HCT116 (cell line): ENCODE measurements at regions not wholly inside any gene's neighbourhood (a gene's known extent, or its start where the extent isn't known, plus 50 kb on each side); places are given as distances from the start of the nearest gene placed in this dataset.

Experiments used
- ATAC-seq: fragments of 200-7000 bp; cut with Tn5 transposase; 2 replicates; pipeline ENCODE4 v1.9.1; 2020; ENCODE audit warnings: mild to moderate bottlenecking, moderate library complexity
- BruUV-seq: library from RNA; stranded (reverse); fragments of 400-500 nt; replicated peaks from 2 replicates; lab custom pipeline; 2021; lab: Mats Ljungman, UMichigan
- CTCF ChIA-PET: fragments of 300-600 bp; sonication (Branson Sonifier 250); formaldehyde crosslinking; loops from one replicate; lab custom pipeline; 2021; ENCODE audit warnings: antibody characterized with exemption; lab: Charles Lee
- POLR2A ChIA-PET: fragments of 300-600, 350-600 bp; sonication (Branson Sonifier 250); formaldehyde crosslinking; loops from one replicate; lab custom pipeline; 2021; ENCODE audit warnings: antibody characterized with exemption; lab: Charles Lee
- RAD21 ChIA-PET, 2 experiments: fragments of 300-600 bp; sonication (Branson Sonifier 250); formaldehyde crosslinking; loops; one replicate each; lab custom pipeline; 2023; ENCODE audit warnings: low total read pairs in 2 of 2; ENCODE audit not compliant: uncharacterized antibody in 2 of 2, unreplicated experiment in 2 of 2, low non-redundant PET in 1 of 2; lab: Charles Lee
- DNase-seq: peaks from one replicate; pipeline ENCODE4 v3.0.0-alpha.2; 2010; ENCODE audit warnings: low read depth, low spot score
- H2AFZ ChIP-seq: fragments of 200-600 bp; shearing (Covaris generic), sonication (generic); 2 replicates; pipeline ENCODE4 v1.6.1; 2017; ENCODE audit warnings: low read depth, mixed run types, mixed read lengths, antibody characterized with exemption, low read length; ENCODE audit not compliant: poor library complexity, severe bottlenecking
- H3K27ac ChIP-seq: 2 replicates; pipeline ENCODE4 v1.5.1; 2012; ENCODE audit warnings: low read depth, low read length
- H3K27me3 ChIP-seq: fragments of 200-600 bp; sonication (generic); 2 replicates; pipeline ENCODE4 v1.6.1; 2016; ENCODE audit warnings: mixed run types, low read length, mixed read lengths; ENCODE audit not compliant: insufficient read depth
- H3K36me3 ChIP-seq, 2 experiments: fragments of 200-500 bp in 1 of 2; fragments of 200-600 bp in 1 of 2; sonication (Bioruptor generic) in 1 of 2; sonication (generic) in 1 of 2; 2 replicates each; pipeline versions ENCODE4 v1.5.1 to v1.6.1; 2014 to 2016; ENCODE audit warnings: low read length in 2 of 2, inconsistent platforms in 1 of 2, mixed read lengths in 1 of 2, mixed run types in 1 of 2; ENCODE audit not compliant: insufficient read depth in 2 of 2, control insufficient read depth in 1 of 2
- H3K4me1 ChIP-seq, 2 experiments: fragments of 200-600 bp in 1 of 2; sonication (generic) in 1 of 2; 2 replicates each; pipeline versions ENCODE4 v1.5.1 to v1.6.1; 2012 to 2017; ENCODE audit warnings: low read length in 2 of 2, inconsistent platforms in 1 of 2, mild to moderate bottlenecking in 1 of 2, mixed read lengths in 1 of 2, mixed run types in 1 of 2, moderate library complexity in 1 of 2; ENCODE audit not compliant: insufficient read depth in 2 of 2, control insufficient read depth in 1 of 2
- H3K4me2 ChIP-seq: fragments of 200-600 bp; sonication (generic); 2 replicates; pipeline ENCODE4 v1.6.1; 2017; ENCODE audit warnings: mixed run types, low read length, mixed read lengths
- H3K4me3 ChIP-seq, 2 experiments: fragments of 200-600 bp in 1 of 2; sonication (generic) in 1 of 2; replicated peaks in 1 of 2; 2 replicates each; pipeline ENCODE4 v1.5.1; 2011 to 2016; ENCODE audit warnings: low read length in 2 of 2, control low read depth in 1 of 2, low read depth in 1 of 2, mild to moderate bottlenecking in 1 of 2, mixed read lengths in 1 of 2, mixed run types in 1 of 2
- H3K79me2 ChIP-seq: fragments of 200-600 bp; sonication (generic); 2 replicates; pipeline ENCODE4 v1.6.1; 2017; ENCODE audit warnings: mild to moderate bottlenecking, mixed run types, low read length, moderate library complexity, mixed read lengths; ENCODE audit not compliant: insufficient read depth
- H3K9ac ChIP-seq: fragments of 200-600 bp; sonication (generic); 2 replicates; pipeline ENCODE4 v1.6.1; 2016; ENCODE audit warnings: low read length, mixed read lengths
- H3K9me2 ChIP-seq: fragments of 200-600 bp; sonication (generic), shearing (Covaris generic); 2 replicates; pipeline ENCODE4 v1.6.1; 2017; ENCODE audit warnings: mixed run types, mild to moderate bottlenecking, moderate library complexity; ENCODE audit not compliant: insufficient read depth
- H3K9me3 ChIP-seq, 2 experiments: fragments of 200-500 bp in 1 of 2; fragments of 200-600 bp in 1 of 2; sonication (Bioruptor generic) in 1 of 2; sonication (generic) in 1 of 2; 2 replicates each; pipeline ENCODE4 v1.6.1; 2014 to 2017; ENCODE audit warnings: low read length in 2 of 2, mixed read lengths in 2 of 2, inconsistent platforms in 1 of 2, low read depth in 1 of 2, mild to moderate bottlenecking in 1 of 2, mixed run types in 1 of 2, moderate library complexity in 1 of 2; ENCODE audit not compliant: control insufficient read depth in 1 of 2, insufficient read depth in 1 of 2
- H4K20me1 ChIP-seq: fragments of 200-600 bp; sonication (generic), shearing (Covaris generic); 2 replicates; pipeline ENCODE4 v1.6.1; 2017; ENCODE audit warnings: mixed run types, mild to moderate bottlenecking, moderate library complexity; ENCODE audit not compliant: insufficient read depth
- ATF3 ChIP-seq: IDR thresholded peaks from 2 replicates; pipeline ENCODE4 v1.6.1; 2012
- CEBPB ChIP-seq: IDR thresholded peaks from 2 replicates; pipeline ENCODE4 v1.6.1; 2012; ENCODE audit warnings: low read depth
- EGR1 ChIP-seq: IDR thresholded peaks from 2 replicates; pipeline ENCODE4 v1.6.1; 2012; ENCODE audit warnings: low read depth
- EZH2 ChIP-seq: fragments of 200-600 bp; sonication (generic); IDR thresholded peaks from 2 replicates; pipeline ENCODE4 v1.6.1; 2017; ENCODE audit warnings: antibody characterized with exemption, mixed run types
- EZH2phosphoT487 ChIP-seq: fragments of 200-600 bp; IDR thresholded peaks from 2 replicates; pipeline ENCODE4 v1.6.1; 2018; ENCODE audit warnings: antibody characterized with exemption, borderline replicate concordance
- FOSL1 ChIP-seq: IDR thresholded peaks from 2 replicates; pipeline ENCODE4 v1.6.1; 2012; ENCODE audit warnings: low read depth
- POLR2A ChIP-seq: IDR thresholded peaks from 2 replicates; pipeline ENCODE4 v1.7.0; 2011; ENCODE audit warnings: borderline replicate concordance; ENCODE audit not compliant: insufficient read depth, insufficient read length; ENCODE audit errors: extremely low read depth
- REST ChIP-seq: IDR thresholded peaks from 2 replicates; pipeline ENCODE4 v1.6.1; 2012; ENCODE audit warnings: low read depth
- SIN3A ChIP-seq: IDR thresholded peaks from 2 replicates; pipeline ENCODE4 v1.6.1; 2012; ENCODE audit warnings: low read depth
- SP1 ChIP-seq: IDR thresholded peaks from 2 replicates; pipeline ENCODE4 v1.6.1; 2012; ENCODE audit warnings: low read depth
- SRF ChIP-seq: IDR thresholded peaks from 2 replicates; pipeline ENCODE4 v1.6.1; 2012; ENCODE audit warnings: low read depth
- YY1 ChIP-seq: IDR thresholded peaks from 2 replicates; pipeline ENCODE4 v1.6.1; 2011; ENCODE audit warnings: low read length, low read depth, moderate library complexity, mild to moderate bottlenecking; ENCODE audit not compliant: insufficient replicate concordance; ENCODE audit errors: extremely low read depth
- ZFX ChIP-seq: fragments of 450-650 bp; IDR thresholded peaks from 2 replicates; pipeline ENCODE4 v1.6.1; 2017
- intact Hi-C: fragments of 100-400 bp; cut with micrococcal nuclease; formaldehyde crosslinking; loops from 2 replicates; pipeline ENCODE4 v1.10.0; 2022
- TF ChIP-seq, protein P1 (sequence below): IDR thresholded peaks from 2 replicates; pipeline ENCODE4 v1.6.1; 2011; ENCODE audit warnings: mild to moderate bottlenecking, low read length, moderate library complexity; ENCODE audit not compliant: insufficient replicate concordance; ENCODE audit errors: extremely low read depth

DNA sequence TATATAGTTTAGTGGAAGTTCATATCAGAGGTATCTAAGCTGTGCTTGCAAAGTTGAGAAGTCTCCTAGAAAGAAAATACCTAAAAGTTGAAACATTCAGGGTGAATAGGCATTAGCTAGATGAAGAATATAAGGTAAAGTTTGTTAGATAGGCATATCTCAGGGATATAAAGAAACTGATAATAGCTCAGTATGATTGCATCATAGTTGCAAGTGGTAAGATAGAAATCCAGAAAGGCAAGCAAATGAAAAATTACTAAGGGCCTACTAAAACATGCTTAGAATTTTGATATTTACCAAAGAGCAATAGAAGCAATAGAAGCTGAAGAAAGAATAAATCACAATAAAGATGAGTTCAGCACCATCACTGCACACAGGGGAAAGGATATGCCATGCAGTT is 610.0 kb upstream of the ADGRL3 start:
- no peaks in the 10 kb centered on the region for H3K9me2 ChIP-seq
- ChIA-PET RAD21 (no interaction called here), CTCF (no interaction called here), POLR2A (no interaction called here)
- BruUV-seq: no TSS peak
- H3K9me3 ChIP-seq: peaks cover 7 to 37% of the 10 kb centered on the region in 2 experiments; a peak in 2 of 4 replicates
- no peak overlapping the region for H2AFZ ChIP-seq
- H3K9ac ChIP-seq: no peak overlapping the region
- H3K27me3 ChIP-seq: no peaks in the 10 kb centered on the region
- H3K27ac ChIP-seq: no peak overlapping the region
- DNase-seq: no peak
- intact Hi-C loops: loop anchor here (10.0 kb wide), 1 partner anchor 1035 kb away; no protein-coding TSS in a partner anchor
- no peak for ATAC-seq
- no peak overlapping the region for H3K4me2 ChIP-seq
- no peaks in the 10 kb centered on the region for H3K36me3 ChIP-seq
- TF ChIP-seq SP1: no peak
- TF ChIP-seq REST: no peak
- no peak for TF ChIP-seq EZH2phosphoT487
- TF ChIP-seq YY1: no peak
- TF ChIP-seq CEBPB: no peak
- TF ChIP-seq ATF3: no peak
- TF ChIP-seq POLR2A: no peak
- TF ChIP-seq SRF: no peak
- no peak for TF ChIP-seq EZH2
- TF ChIP-seq FOSL1: no peak
- no peak for TF ChIP-seq ZFX
- TF ChIP-seq, protein P1, sequence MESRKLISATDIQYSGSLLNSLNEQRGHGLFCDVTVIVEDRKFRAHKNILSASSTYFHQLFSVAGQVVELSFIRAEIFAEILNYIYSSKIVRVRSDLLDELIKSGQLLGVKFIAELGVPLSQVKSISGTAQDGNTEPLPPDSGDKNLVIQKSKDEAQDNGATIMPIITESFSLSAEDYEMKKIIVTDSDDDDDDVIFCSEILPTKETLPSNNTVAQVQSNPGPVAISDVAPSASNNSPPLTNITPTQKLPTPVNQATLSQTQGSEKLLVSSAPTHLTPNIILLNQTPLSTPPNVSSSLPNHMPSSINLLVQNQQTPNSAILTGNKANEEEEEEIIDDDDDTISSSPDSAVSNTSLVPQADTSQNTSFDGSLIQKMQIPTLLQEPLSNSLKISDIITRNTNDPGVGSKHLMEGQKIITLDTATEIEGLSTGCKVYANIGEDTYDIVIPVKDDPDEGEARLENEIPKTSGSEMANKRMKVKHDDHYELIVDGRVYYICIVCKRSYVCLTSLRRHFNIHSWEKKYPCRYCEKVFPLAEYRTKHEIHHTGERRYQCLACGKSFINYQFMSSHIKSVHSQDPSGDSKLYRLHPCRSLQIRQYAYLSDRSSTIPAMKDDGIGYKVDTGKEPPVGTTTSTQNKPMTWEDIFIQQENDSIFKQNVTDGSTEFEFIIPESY: no peak
- TF ChIP-seq EGR1: no peak
- no peak for TF ChIP-seq SIN3A
- no peaks in the 10 kb centered on the region for H3K4me1 ChIP-seq
- no peaks in the 10 kb centered on the region for H3K79me2 ChIP-seq
- H3K4me3 ChIP-seq: no peak overlapping the region
- no peaks in the 10 kb centered on the region for H4K20me1 ChIP-seq
